ENCODE measurements at regions not wholly inside any gene's neighbourhood (a gene's known extent, or its start where the extent isn't known, plus 50 kb on each side); places are given as distances from the start of the nearest gene placed in this dataset.

DNA sequence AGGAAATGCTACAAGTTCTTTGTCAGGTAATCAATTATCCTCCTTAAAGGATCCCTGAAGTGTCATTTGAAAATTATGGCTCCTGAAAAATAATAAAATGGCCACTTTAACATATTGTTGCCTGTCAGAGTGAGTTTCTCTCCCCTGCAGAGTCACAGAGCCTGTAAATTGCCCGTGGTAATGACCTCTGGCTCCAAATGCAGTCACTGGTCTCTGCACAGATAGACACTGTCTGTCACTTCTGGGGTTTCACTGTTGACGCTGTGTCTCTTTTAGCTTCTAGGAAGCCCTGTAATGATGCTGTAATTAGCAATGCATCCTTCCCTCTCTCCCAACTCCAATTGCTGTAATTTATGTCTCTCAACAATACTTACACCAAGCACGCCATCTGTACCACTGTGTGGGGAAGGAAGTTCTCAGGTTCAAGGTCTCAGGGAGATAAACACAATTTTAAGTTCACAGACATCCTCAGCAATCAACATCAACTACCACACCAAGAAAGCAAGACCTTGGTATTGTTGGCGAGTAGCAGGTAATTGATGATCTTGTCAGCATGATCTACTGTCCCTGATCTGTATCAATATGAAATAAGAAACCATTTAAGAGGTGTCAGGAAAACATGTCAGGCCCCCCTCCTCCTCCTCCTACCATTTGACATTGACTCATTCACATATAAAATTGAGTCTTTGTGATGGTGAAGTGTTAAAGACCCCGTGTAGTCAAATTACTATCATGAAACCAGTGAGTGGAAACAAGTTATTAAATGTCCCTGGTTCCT lies 91.2 kb upstream of the SULF2 start:
- peak; percentile 55 to 79 for DNase-seq

- DNase-seq = no peak
Measured at GRCh38 chr20:47875297-47876025, 90.2 kb upstream of the SULF2 start.

DNA sequence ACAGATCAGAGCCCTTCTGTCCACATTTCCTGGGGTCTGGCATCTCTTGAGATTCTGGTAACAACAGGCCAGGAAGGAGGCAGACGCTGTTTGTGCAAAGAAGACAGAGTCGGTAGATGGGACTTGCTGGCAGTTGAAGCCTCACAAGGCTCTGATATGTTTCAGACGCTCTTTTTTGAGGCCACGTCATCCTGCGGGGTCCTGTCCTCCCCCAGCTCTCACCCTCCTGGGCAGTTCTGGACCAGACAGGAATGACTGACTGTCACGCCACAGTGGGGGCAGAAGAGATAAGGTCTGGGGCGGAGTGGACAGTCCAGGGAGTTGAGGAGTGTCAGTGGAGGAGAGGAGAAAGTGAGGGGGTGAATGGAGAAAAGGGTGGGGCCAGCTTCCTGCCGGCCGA lies 87.1 kb upstream of the SULF2 start:
- DNase-seq = no peak

DNA sequence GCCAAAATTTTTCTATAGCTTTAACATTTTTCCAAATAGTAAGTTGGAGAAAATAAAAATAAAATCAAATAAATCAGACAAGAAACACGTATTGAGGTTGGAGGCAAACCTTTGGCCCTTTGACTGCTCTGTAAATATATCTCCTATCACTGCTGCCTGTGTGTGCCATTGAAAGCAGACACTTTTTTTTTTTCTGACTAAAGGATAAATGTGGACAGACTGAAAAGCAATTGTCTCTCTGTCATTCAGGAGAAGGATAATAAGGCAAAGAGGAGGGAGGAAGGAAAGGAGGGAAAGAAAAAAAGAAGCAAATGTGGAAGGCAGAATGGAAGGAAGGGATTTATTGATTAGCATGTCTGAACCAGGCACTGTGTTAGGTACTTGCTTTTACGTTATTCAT lies 85.2 kb upstream of the SULF2 start:
- no peak for DNase-seq

DNA sequence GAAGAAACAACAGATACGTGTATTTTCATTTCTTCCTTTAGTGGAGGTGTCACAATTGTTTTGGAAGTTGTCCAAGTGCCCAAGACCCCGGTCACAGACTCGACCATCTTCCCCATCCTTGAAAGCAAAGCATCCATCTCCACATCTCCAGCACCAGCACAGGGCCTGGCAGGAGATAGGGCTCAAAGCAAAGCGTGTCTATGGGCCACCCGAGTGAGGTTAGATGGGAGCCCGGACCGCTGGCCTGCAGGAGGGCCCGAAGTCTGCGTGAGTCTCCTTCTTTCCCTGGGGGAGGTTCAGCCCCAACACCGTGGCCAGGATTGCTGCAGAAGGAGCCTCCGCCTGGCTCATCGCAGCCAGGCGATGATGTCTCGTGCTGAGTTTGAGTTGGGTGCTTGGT lies 83.5 kb upstream of the SULF2 start:
- DNase-seq = no peak

DNA sequence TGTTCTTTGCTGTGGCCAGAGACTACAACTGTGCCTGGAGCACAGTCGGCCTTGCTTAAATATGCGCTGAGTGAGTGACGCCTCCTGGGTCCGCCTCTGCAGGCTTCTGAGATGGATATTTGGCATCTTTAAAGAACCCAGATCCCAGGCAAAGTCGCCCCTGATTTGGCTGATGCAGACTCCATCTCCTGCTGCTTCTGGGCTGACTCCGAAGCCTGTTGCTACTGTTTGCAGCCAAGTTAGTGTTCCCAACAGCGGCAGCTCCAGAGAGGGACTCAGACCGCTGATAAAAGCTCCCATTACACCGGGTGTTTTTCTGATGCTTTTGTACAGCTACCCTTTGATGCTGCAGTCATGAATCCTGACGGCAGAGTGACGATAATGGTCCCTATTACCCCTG lies 83.0 kb upstream of the SULF2 start:
- no peak for DNase-seq

DNA sequence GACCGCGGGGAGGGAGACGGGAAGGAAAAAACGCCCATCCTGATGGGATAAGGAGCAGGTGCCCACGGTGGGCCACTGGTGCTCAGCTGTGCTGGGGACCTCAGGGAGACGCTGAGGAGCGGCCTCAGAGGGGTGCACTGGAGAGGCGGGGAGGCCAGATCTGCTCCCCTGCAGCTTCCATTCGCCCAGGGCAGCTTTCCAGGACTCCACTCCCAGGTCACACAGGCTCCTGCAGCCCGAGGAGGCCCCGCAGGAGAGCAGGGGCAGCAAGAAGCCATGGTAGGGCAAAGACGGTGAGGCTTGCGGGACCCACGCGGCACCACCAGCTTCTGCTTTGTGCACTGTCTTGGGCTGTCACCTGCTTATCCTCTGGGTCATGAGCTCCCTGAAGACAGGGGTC lies 82.5 kb upstream of the SULF2 start:
- DNase-seq = no peak

DNA sequence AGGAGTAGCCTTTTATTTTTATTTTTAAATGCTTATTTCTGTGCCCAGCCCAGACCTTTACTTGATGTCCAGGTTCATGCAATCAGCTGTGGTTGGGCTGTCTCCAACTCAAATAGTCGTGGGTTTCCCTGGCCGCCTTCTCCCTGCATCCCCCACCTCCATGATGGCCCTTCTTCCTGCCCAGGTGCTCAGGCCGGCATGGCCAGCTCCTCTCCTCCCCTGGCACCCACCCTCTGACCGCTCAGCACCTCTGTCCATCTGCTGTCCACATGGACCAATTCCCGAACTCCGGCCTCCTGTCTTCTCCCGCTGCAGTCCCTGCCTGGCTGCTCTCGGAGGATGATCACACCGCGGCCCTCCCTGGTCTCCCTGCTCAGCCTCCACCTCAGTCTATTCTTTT lies 81.2 kb upstream of the SULF2 start:
- DNase-seq = no peak

GRCh38 chr20:47865912-47866311 lies 80.6 kb upstream of the SULF2 start:
- peak; percentile 66 to 85 for DNase-seq

- DNase-seq = no peak
Measured at GRCh38 chr20:47865451-47865850, 80.2 kb upstream of the SULF2 start.

DNA sequence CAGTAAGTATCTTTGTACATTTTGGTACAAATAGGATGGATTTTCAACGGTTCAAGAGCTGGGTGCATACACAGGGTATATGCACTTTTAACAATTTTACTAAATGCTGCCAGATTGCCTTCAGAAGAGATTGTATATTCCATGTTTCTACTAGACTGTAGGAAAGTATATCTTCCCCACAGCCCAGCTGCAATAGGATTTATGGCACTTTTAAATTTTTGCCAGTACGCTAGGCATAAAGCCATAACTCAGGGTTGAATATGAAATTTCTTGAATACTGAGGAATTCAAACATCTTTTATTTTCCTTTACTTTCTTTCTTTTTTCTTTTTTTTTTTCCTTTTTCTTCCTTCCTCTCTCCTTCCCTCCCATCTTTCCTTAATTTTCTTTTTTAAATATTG lies 78.7 kb upstream of the SULF2 start:
- no peak for DNase-seq

GRCh38 chr20:47863315-47863965 lies 78.2 kb upstream of the SULF2 start:
- peak; percentile 8 to 74 for DNase-seq

GRCh38 chr20:47862574-47863240 lies 77.4 kb upstream of the SULF2 start:
- DNase-seq = no peak

GRCh38 chr20:47861116-47861515 lies 75.8 kb upstream of the SULF2 start:
- no peak for DNase-seq

- DNase-seq = no peak
Measured at GRCh38 chr20:47860049-47860830, 75.0 kb upstream of the SULF2 start.

- no peak for DNase-seq
Measured at GRCh38 chr20:47859278-47859677, 74.0 kb upstream of the SULF2 start.

DNA sequence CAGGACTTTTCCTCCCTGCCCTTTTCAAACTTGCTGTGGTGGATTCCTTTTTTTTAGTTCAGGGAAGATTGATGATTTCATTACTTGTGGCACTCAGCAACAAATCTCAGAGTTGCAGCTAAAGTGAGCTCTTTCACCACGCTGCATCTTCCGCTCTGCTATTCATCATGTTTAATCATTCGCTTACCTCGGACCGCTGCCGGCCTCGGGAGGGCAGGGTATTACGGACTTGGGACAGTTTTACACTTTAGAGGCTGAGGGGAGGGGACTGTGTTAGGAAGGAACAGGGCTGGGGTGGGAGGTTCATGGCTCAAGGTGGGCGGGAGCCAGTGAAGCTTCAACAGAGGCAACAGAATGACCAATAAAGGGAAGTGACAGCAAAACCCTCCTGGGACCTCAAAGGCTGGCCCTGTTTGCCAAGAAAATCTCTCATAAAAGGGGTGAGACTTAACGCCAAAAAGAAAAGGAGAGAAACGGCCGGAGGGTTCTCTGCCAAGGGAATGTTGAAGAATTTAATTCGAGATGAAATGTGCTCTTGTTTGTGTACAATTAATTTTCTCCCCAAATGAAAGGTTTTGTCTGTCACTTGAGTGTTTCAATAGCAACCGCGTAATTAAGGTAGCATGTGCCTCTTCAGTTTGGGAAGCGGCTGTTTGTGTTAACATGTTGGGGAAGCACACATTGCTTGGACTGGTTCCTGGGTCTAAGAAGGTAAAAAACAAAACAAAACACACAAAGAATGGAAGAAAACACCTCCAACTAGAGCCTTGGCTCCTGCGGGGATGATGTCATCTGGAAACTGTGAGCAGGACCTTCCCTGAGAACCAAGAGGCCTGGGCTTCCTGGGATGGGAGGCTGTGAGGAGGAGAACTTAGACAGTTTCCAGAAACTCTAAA lies 72.5 kb upstream of the SULF2 start:
- no peak for DNase-seq

GRCh38 chr20:47857187-47857568 lies 71.9 kb upstream of the SULF2 start:
- no peak for DNase-seq

DNA sequence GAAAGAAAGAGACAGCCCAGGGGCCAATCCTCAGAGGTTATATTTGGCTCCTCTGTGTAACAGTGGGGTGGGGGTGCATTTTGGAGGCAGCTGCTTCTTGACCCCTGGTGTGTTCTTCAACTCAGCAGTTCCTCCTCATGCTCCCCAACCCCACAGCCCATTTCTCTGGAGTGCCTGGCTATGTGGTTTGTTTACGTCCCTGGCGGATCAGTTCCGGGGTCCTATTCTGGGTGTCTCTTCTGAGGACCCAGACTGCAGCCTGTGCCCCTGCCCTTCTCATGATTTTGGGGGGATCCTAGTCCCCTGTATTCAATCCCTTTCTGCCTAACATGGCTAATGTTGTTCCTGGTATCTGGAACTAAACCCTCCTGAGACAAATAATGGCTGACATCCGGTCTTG lies 70.5 kb upstream of the SULF2 start:
- no peak for DNase-seq

DNA sequence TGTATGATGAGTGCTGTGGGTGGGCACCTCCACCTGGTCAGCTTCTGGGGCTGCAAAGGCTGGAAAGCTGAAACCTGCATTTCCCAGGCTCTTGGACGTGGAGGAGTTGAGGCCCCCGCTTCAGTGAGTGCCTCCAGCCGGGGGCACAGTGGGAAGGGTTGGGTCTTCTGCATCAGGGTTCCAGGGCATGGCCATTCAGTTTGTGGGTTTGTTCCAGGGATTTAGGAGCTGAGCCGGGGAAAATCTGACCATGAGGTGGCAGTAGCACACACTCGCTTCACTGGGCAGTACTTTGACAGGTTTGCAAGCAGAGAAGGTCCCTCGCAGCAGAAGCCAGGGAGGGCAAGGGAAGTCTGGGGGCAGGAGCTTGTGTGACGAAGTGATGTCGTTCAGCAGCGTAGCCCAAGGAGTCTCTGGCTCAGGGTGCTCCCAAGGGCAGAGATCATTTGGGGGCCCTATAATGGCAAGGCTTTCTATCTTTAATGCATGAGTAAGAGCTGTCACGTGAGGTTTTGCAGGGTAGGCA lies 69.5 kb upstream of the SULF2 start:
- peak; percentile 24 to 72 for DNase-seq

DNA sequence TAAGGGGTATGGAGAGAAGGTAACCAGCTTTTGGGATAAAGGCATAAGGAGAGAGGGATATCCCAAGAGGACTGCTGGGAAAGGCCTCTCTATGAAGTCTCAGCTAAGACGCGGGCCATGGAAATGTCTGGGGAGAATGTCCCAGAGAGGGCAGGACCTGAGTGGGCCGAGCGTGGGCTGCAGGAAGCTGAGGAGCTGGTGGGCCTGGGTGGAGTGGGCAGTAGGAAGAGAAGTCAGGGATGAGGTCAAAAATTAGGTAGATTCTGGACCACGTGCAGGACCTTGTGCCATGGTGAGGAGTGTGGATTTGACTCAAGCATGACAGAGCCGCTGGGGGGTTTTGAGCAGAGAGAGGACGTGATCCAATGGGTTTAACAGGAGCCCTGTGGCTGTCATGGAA lies 66.5 kb upstream of the SULF2 start:
- no peak for DNase-seq

Measured in NCI-H524 (cell line).